Body of pancreas (tissue), 4 donors: ENCODE measurements at regions not wholly inside any gene's neighbourhood (a gene's known extent, or its start where the extent isn't known, plus 50 kb on each side); places are given as distances from the start of the nearest gene placed in this dataset.

ENCODE experiments used
- CTCF ChIP-seq, 7 experiments: fragments of 450-650 bp in 4 of 7; fragments of 200-600 bp in 3 of 7; sonication (generic) in 3 of 7; IDR thresholded peaks; one replicate each; pipeline ENCODE4 v1.5.1; 2016 to 2019; ENCODE audit warnings: antibody characterized with exemption in 7 of 7
- POLR2A ChIP-seq, 3 donors: fragments of 450-650 bp; IDR thresholded peaks; one replicate each; pipeline ENCODE4 v1.6.1; 2016; ENCODE audit warnings: antibody characterized with exemption in 3 of 3, mild to moderate bottlenecking in 2 of 3

GRCh38 chr7:142616121-142616643 is 133.1 kb upstream of the PRSS1 start:
- TF ChIP-seq CTCF (IDR thresholded peaks at IDR 0.05), result no peak
- TF ChIP-seq POLR2A (IDR thresholded peaks at IDR 0.05), result no peak
